ENCODE measurements at regions not wholly inside any gene's neighbourhood (a gene's known extent, or its start where the extent isn't known, plus 50 kb on each side); places are given as distances from the start of the nearest gene placed in this dataset.

DNA sequence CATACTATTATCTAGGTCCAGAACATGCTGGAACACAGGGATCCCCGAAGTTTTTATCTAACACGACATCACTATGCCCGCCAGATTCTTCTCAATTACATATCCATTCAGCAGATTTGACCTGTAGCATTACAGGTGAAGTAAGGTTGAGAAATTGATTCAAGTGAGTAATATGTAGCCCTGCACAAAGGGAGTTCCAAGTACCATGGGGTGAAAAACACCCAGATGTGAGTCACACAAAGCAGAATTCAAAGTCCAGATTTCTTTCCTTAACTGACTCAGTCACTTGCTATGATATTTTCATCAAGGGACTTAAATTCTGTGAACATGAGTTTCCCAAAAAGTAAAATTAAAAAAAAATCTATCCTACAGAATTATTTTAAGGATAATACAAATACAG is 655.4 kb upstream of the PTCHD4 start:
- TF ChIP-seq, protein P1, sequence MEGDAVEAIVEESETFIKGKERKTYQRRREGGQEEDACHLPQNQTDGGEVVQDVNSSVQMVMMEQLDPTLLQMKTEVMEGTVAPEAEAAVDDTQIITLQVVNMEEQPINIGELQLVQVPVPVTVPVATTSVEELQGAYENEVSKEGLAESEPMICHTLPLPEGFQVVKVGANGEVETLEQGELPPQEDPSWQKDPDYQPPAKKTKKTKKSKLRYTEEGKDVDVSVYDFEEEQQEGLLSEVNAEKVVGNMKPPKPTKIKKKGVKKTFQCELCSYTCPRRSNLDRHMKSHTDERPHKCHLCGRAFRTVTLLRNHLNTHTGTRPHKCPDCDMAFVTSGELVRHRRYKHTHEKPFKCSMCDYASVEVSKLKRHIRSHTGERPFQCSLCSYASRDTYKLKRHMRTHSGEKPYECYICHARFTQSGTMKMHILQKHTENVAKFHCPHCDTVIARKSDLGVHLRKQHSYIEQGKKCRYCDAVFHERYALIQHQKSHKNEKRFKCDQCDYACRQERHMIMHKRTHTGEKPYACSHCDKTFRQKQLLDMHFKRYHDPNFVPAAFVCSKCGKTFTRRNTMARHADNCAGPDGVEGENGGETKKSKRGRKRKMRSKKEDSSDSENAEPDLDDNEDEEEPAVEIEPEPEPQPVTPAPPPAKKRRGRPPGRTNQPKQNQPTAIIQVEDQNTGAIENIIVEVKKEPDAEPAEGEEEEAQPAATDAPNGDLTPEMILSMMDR (IDR thresholded peaks at IDR 0.05) = no peak
- no peak for TF ChIP-seq POLR2AphosphoS5 (IDR thresholded peaks at IDR 0.05)
